ENCODE measurements at regions not wholly inside any gene's neighbourhood (a gene's known extent, or its start where the extent isn't known, plus 50 kb on each side); places are given as distances from the start of the nearest gene placed in this dataset.

- FAIRE-seq (no peak), ATAC-seq (no peak), DNase-seq (ENCODE audit: extremely low read depth in 1 of 4, low spot score in 3 of 4) (no peak)
- Histone ChIP-seq H3K4me1 (replicated peaks in 1 of 2; ENCODE audit: control insufficient read depth in 2 of 2, insufficient read depth in 2 of 2, low read length in 2 of 2) (no peaks in the 10 kb centered on the region), H3K9me3 (replicated peaks; ENCODE audit: control insufficient read depth, insufficient read depth, low read depth, low read length) (no peaks in the 10 kb centered on the region), H3K4me2 (ENCODE audit: insufficient read depth, low read length) (no peak overlapping the region), H2AFZ (ENCODE audit: low read depth, low read length) (no peak overlapping the region), H4K20me1 (replicated peaks; ENCODE audit: control insufficient read depth, insufficient read depth, low read length) (no peaks in the 10 kb centered on the region), H3K27me3 (ENCODE audit: control insufficient read depth in 2 of 2, insufficient read depth in 2 of 2, low read length in 2 of 2) (no peaks in the 10 kb centered on the region), H3K27ac (ENCODE audit: extremely low read depth, low read depth, low read length) (no peak overlapping the region), H3K79me2 (ENCODE audit: control insufficient read depth, insufficient read depth, low read length) (no peaks in the 10 kb centered on the region), H3K4me3 (no peak overlapping the region), H3K9me1 (ENCODE audit: control insufficient read depth, insufficient read depth, low read length) (no peaks in the 10 kb centered on the region), H3K9ac (ENCODE audit: insufficient read depth in 1 of 2, low read depth in 2 of 2, low read length in 2 of 2) (no peak overlapping the region), H3K36me3 (ENCODE audit: control insufficient read depth, insufficient read depth, low read length) (no peaks in the 10 kb centered on the region)
- 0% methylated on average over 4 of the region's 4 CpGs for WGBS (ENCODE audit: insufficient coverage, low coverage, missing lambda C conversion rate)
- ChIA-PET CTCF (ENCODE audit: low intra/inter-chr PET ratio) (no interaction called here), POLR2A (no interaction called here)
- no peak for TF ChIP-seq ZNF561 (CRISPR knock-in tag; conservative IDR thresholded peaks at IDR 0.05)
- no peak for TF ChIP-seq PHB2 (IDR thresholded peaks at IDR 0.05; ENCODE audit: low read depth)
- TF ChIP-seq MLLT1 (IDR thresholded peaks at IDR 0.05): no peak
- TF ChIP-seq ZNF224 (CRISPR knock-in tag; IDR thresholded peaks at IDR 0.05): no peak
- TF ChIP-seq NELFE (IDR thresholded peaks at IDR 0.05; ENCODE audit: insufficient read depth, insufficient read length): no peak
- TF ChIP-seq SIN3A (IDR thresholded peaks at IDR 0.05; ENCODE audit: borderline replicate concordance in 2 of 2, control insufficient read depth in 1 of 2, low read depth in 2 of 2, low read length in 2 of 2): no peak
- no peak for TF ChIP-seq BCOR (IDR thresholded peaks at IDR 0.05)
- no peak for TF ChIP-seq CBFA2T2 (conservative IDR thresholded peaks at IDR 0.05)
- no peak for TF ChIP-seq TAF9B (IDR thresholded peaks at IDR 0.05; ENCODE audit: partially characterized antibody)
- no peak for TF ChIP-seq ZNF76 (CRISPR knock-in tag; IDR thresholded peaks at IDR 0.05; ENCODE audit: borderline replicate concordance)
- no peak for TF ChIP-seq NR2C1 (IDR thresholded peaks at IDR 0.05)
- no peak for TF ChIP-seq NR2C1 (tag; IDR thresholded peaks at IDR 0.05)
- no peak for TF ChIP-seq KDM4B (IDR thresholded peaks at IDR 0.05; ENCODE audit: borderline replicate concordance in 2 of 2, low read depth in 1 of 2)
- TF ChIP-seq ZSCAN29 (IDR thresholded peaks at IDR 0.05): no peak
- no peak for TF ChIP-seq SAP30 (IDR thresholded peaks at IDR 0.05; ENCODE audit: borderline replicate concordance, insufficient read depth, low read depth, low read length, poor library complexity, severe bottlenecking)
- no peak for TF ChIP-seq E2F5 (CRISPR knock-in tag; IDR thresholded peaks at IDR 0.05)
- TF ChIP-seq ZNF551 (CRISPR knock-in tag; IDR thresholded peaks at IDR 0.05): no peak
- TF ChIP-seq HIVEP1 (CRISPR knock-in tag; IDR thresholded peaks at IDR 0.05): no peak
- TF ChIP-seq SMAD1 (IDR thresholded peaks at IDR 0.05; ENCODE audit: low read depth, low read length, partially characterized antibody): no peak
- in situ Hi-C loops (cut with MboI) (no loop called here), intact Hi-C loops (cut with micrococcal nuclease) (no loop called here)
- BruUV-seq (replicated peaks): no TSS peak
These were observed 82.4 kb downstream of the FANCF start for GRCh38 chr11:22543261-22543660.
